Body of pancreas (tissue), 4 donors: ENCODE measurements at regions not wholly inside any gene's neighbourhood (a gene's known extent, or its start where the extent isn't known, plus 50 kb on each side); places are given as distances from the start of the nearest gene placed in this dataset.

ENCODE experiments used
- ATAC-seq: fragments of 150-250 bp; one replicate; pipeline ENCODE4 v1.9.1; 2016
- DNase-seq, 4 donors: peaks; one replicate each; pipeline ENCODE4 v3.0.0-alpha.2; 2019
- H3K27ac ChIP-seq, 4 donors: fragments of 200-600 bp; sonication (generic); 1 replicate in 3 of 4; 2 replicates in 1 of 4; pipeline versions ENCODE4 v1.5.1 to v1.6.1; 2016 to 2019; ENCODE audit warnings: mild to moderate bottlenecking in 1 of 4, mixed read lengths in 1 of 4, moderate library complexity in 1 of 4
- H3K27me3 ChIP-seq, 2 donors: fragments of 200-600 bp; sonication (generic); one replicate each; pipeline ENCODE4 v1.6.0; 2016; ENCODE audit warnings: mild to moderate bottlenecking in 1 of 2
- H3K36me3 ChIP-seq, 2 donors: fragments of 200-600 bp; sonication (generic); replicated peaks in 1 of 2; 2 replicates each; pipeline ENCODE4 v1.5.1; 2016; ENCODE audit warnings: low read depth in 2 of 2; ENCODE audit not compliant: insufficient read depth in 1 of 2
- H3K4me1 ChIP-seq: fragments of 200-600 bp; sonication (generic); one replicate; pipeline ENCODE4 v1.6.0; 2016
- H3K4me3 ChIP-seq, 2 donors: fragments of 200-600 bp; sonication (generic); 1 replicate in 1 of 2; 2 replicates in 1 of 2; pipeline ENCODE4 v1.5.1; 2016 to 2019
- H3K9me3 ChIP-seq, 3 donors: fragments of 200-600 bp; sonication (generic); 1 replicate in 2 of 3; 2 replicates in 1 of 3; pipeline ENCODE4 v1.5.1; 2016
- POLR2A ChIP-seq, 3 donors: fragments of 450-650 bp; IDR thresholded peaks; one replicate each; pipeline ENCODE4 v1.6.1; 2016; ENCODE audit warnings: antibody characterized with exemption in 3 of 3, mild to moderate bottlenecking in 2 of 3
- WGBS, 2 donors: methylation state at CpG; one replicate each; pipeline ENCODE4 v1.1.5; 2017; 5-methylcytosine and 5-hydroxymethylcytosine counted together
- intact Hi-C: fragments of 100-400 bp; cut with DNase I; formaldehyde crosslinking; loops from one replicate; pipeline ENCODE4 v1.15.1; 2023
- TF ChIP-seq, protein P1 (sequence below), 7 experiments: fragments of 450-650 bp in 4 of 7; fragments of 200-600 bp in 3 of 7; sonication (generic) in 3 of 7; IDR thresholded peaks; one replicate each; pipeline ENCODE4 v1.5.1; 2016 to 2019; ENCODE audit warnings: antibody characterized with exemption in 7 of 7

DNA sequence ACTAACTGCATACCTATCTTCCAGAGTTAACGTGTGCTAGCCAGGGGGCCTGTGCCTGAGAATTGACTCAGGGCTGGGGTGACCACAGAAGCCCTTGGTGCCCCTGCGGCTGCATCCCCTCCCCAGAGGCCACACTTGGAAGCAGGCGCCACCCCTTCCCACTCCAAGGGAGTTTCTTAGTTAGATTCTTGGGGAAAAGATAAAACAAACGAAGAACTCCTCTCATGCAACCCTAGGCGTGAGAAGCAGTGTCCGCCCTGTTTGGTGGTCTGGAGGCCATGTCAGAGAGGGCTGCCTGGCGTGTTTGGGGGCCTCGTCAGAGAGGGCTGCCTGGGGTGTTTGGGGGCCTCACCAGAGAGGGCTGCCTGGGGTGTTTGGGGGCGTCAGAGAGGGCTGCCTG, 50.3 kb upstream of the HGFAC start:
- H3K9me3 ChIP-seq = no peaks in the 10 kb centered on the region
- TF ChIP-seq, protein P1, sequence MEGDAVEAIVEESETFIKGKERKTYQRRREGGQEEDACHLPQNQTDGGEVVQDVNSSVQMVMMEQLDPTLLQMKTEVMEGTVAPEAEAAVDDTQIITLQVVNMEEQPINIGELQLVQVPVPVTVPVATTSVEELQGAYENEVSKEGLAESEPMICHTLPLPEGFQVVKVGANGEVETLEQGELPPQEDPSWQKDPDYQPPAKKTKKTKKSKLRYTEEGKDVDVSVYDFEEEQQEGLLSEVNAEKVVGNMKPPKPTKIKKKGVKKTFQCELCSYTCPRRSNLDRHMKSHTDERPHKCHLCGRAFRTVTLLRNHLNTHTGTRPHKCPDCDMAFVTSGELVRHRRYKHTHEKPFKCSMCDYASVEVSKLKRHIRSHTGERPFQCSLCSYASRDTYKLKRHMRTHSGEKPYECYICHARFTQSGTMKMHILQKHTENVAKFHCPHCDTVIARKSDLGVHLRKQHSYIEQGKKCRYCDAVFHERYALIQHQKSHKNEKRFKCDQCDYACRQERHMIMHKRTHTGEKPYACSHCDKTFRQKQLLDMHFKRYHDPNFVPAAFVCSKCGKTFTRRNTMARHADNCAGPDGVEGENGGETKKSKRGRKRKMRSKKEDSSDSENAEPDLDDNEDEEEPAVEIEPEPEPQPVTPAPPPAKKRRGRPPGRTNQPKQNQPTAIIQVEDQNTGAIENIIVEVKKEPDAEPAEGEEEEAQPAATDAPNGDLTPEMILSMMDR (IDR thresholded peaks at IDR 0.05) = no peak
- no peak for TF ChIP-seq POLR2A (IDR thresholded peaks at IDR 0.05)
- ATAC-seq (no peak), DNase-seq (no peak)
- H3K36me3 ChIP-seq = no peaks in the 10 kb centered on the region
- 85 to 88% methylated on average over 9 of the region's 9 CpGs for WGBS, 2 donors
- intact Hi-C loops = no loop called here
- H3K27ac ChIP-seq = no peak overlapping the region
- no peak overlapping the region for H3K4me3 ChIP-seq
- H3K4me1 ChIP-seq = no peaks in the 10 kb centered on the region
- H3K27me3 ChIP-seq = no peaks in the 10 kb centered on the region
